Endothelial cell of umbilical vein (primary cell): ENCODE measurements at regions not wholly inside any gene's neighbourhood (a gene's known extent, or its start where the extent isn't known, plus 50 kb on each side); places are given as distances from the start of the nearest gene placed in this dataset.

ENCODE experiments used
- BruUV-seq: library from RNA; stranded (reverse); fragments of 400-500 nt; replicated peaks from 2 replicates; lab custom pipeline; 2021; lab: Mats Ljungman, UMichigan
- CTCF ChIA-PET: fragments of 300-600, 350-600 bp; sonication (Branson Sonifier 250); formaldehyde crosslinking; loops from one replicate; lab custom pipeline; 2021; ENCODE audit warnings: antibody characterized with exemption, inconsistent platforms; lab: Charles Lee
- POLR2A ChIA-PET: fragments of 300-600, 350-600 bp; sonication (Branson Sonifier 250); formaldehyde crosslinking; loops from one replicate; lab custom pipeline; 2021; ENCODE audit warnings: antibody characterized with exemption, inconsistent platforms; lab: Charles Lee
- DNase-seq: peaks from one replicate; pipeline ENCODE4 v3.0.0-alpha.2; 2011; ENCODE audit warnings: low read depth, low spot score
- FAIRE-seq: peaks from 2 replicates; lab custom pipeline; 2011; peaks lifted over from hg19 to GRCh38; lab: Jason Lieb, UNC
- H2AFZ ChIP-seq: 2 replicates; pipeline ENCODE4 v1.6.0; 2012; ENCODE audit warnings: low read depth, low read length, control low read depth, inconsistent platforms
- H3K27ac ChIP-seq: 2 replicates; pipeline ENCODE4 v1.5.1; 2011; ENCODE audit warnings: low read depth, mild to moderate bottlenecking, control low read depth, low read length, moderate library complexity; ENCODE audit not compliant: insufficient read depth
- H3K27me3 ChIP-seq, 2 experiments: 2 replicates each; pipeline versions ENCODE4 v1.6.0 to v1.6.1; 2011; ENCODE audit warnings: low read length in 2 of 2, mixed read lengths in 1 of 2; ENCODE audit not compliant: control insufficient read depth in 2 of 2, insufficient read depth in 2 of 2
- H3K36me3 ChIP-seq, 2 experiments: 2 replicates in 1 of 2; 3 replicates in 1 of 2; pipeline ENCODE4 v1.5.1; 2011; ENCODE audit warnings: low read length in 2 of 2, mild to moderate bottlenecking in 1 of 2, moderate library complexity in 1 of 2; ENCODE audit not compliant: control insufficient read depth in 2 of 2, insufficient read depth in 2 of 2; ENCODE audit errors: extremely low read depth in 1 of 2
- H3K4me1 ChIP-seq: 3 replicates; pipeline ENCODE4 v1.5.1; 2011; ENCODE audit warnings: mild to moderate bottlenecking, low read length; ENCODE audit not compliant: control insufficient read depth, insufficient read depth; ENCODE audit errors: extremely low read depth
- H3K4me2 ChIP-seq: 2 replicates; pipeline ENCODE4 v1.6.1; 2011; ENCODE audit warnings: low read length, control low read depth, mixed read lengths; ENCODE audit not compliant: insufficient read depth
- H3K4me3 ChIP-seq, 3 experiments: fragments of 200-600 bp in 1 of 3; sonication (generic), shearing (Covaris generic) in 1 of 3; replicated peaks in 1 of 3; 2 replicates each; pipeline ENCODE4 v1.5.1; 2011 to 2016; ENCODE audit warnings: control low read depth in 3 of 3, low read length in 3 of 3, mild to moderate bottlenecking in 2 of 3, inconsistent platforms in 1 of 3, low read depth in 1 of 3, moderate library complexity in 1 of 3; ENCODE audit not compliant: insufficient read depth in 1 of 3
- H3K79me2 ChIP-seq: 2 replicates; pipeline ENCODE4 v1.6.0; 2012; ENCODE audit warnings: low read length, inconsistent platforms; ENCODE audit not compliant: control insufficient read depth, insufficient read depth
- H3K9ac ChIP-seq: replicated peaks from 2 replicates; pipeline ENCODE3; 2011; ENCODE audit warnings: low read length, control low read depth; ENCODE audit not compliant: insufficient read depth; ENCODE audit errors: extremely low read depth
- H3K9me1 ChIP-seq: replicated peaks from 3 replicates; pipeline ENCODE4 v1.6.0; 2011; ENCODE audit warnings: mild to moderate bottlenecking, low read length; ENCODE audit not compliant: control insufficient read depth, insufficient read depth; ENCODE audit errors: extremely low read depth
- H3K9me3 ChIP-seq: replicated peaks from 2 replicates; pipeline ENCODE4 v1.5.1; 2012; ENCODE audit warnings: low read length, inconsistent platforms; ENCODE audit not compliant: control insufficient read depth, insufficient read depth
- H4K20me1 ChIP-seq: replicated peaks from 2 replicates; pipeline ENCODE3; 2011; ENCODE audit warnings: mild to moderate bottlenecking, low read length; ENCODE audit not compliant: control insufficient read depth, insufficient read depth; ENCODE audit errors: extremely low read depth
- CTCF ChIP-seq, 2 donors: IDR thresholded peaks; 1 replicate in 1 of 2; 2 replicates in 1 of 2; pipeline ENCODE4 v1.5.1; 2011; ENCODE audit warnings: low read length in 2 of 2, mild to moderate bottlenecking in 2 of 2, moderate library complexity in 2 of 2, control low read depth in 1 of 2, inconsistent platforms in 1 of 2, low read depth in 1 of 2; ENCODE audit not compliant: insufficient read depth in 1 of 2; ENCODE audit errors: extremely low read depth in 1 of 2
- EZH2 ChIP-seq: IDR thresholded peaks from 2 replicates; pipeline ENCODE4 v1.6.1; 2012; ENCODE audit warnings: borderline replicate concordance, low read depth, mild to moderate bottlenecking, moderate library complexity, low read length, inconsistent platforms; ENCODE audit not compliant: severe bottlenecking
- FOS ChIP-seq: IDR thresholded peaks from 2 replicates; pipeline ENCODE4 v1.6.1; 2011; ENCODE audit warnings: mild to moderate bottlenecking, low read length, moderate library complexity, borderline replicate concordance; ENCODE audit not compliant: insufficient read depth
- GATA2 ChIP-seq: IDR thresholded peaks from 2 replicates; pipeline ENCODE4 v1.7.0; 2011; ENCODE audit warnings: low read depth, mild to moderate bottlenecking, moderate library complexity, mixed read lengths, low read length; ENCODE audit not compliant: insufficient read length, insufficient read depth
- JUN ChIP-seq: IDR thresholded peaks from 2 replicates; pipeline ENCODE4 v1.6.1; 2011; ENCODE audit warnings: borderline replicate concordance, low read depth; ENCODE audit not compliant: insufficient read length, insufficient read depth
- MAX ChIP-seq: IDR thresholded peaks from 2 replicates; pipeline ENCODE4 v1.6.1; 2011; ENCODE audit not compliant: insufficient read depth, insufficient read length
- MYC ChIP-seq: IDR thresholded peaks from one replicate; pipeline ENCODE4 v1.6.1; 2011; ENCODE audit warnings: mild to moderate bottlenecking, low read depth, low read length
- POLR2A ChIP-seq: IDR thresholded peaks from 2 replicates; pipeline ENCODE4 v1.6.1; 2012; ENCODE audit warnings: low read depth, mild to moderate bottlenecking, control low read depth, low read length
- POLR2AphosphoS5 ChIP-seq: IDR thresholded peaks from 2 replicates; pipeline ENCODE4 v1.6.1; 2012; ENCODE audit warnings: low read depth, mild to moderate bottlenecking, control low read depth, low read length, moderate library complexity; ENCODE audit not compliant: insufficient read depth
- dilution Hi-C: fragments of 300-500 bp; cut with MboI; formaldehyde crosslinking; loops from one replicate; pipeline ENCODE4 v1.15.0; 2019; ENCODE audit warnings: low sequenced_read_pairs; ENCODE audit not compliant: extremely low pct_ligation_motif_present
- intact Hi-C: fragments of 100-400 bp; cut with micrococcal nuclease; formaldehyde crosslinking; loops from one replicate; pipeline ENCODE4 v1.10.0; 2022

GRCh38 chr10:64374346-64374745 is 853.1 kb downstream of the REEP3 start:
- no peaks in the 10 kb centered on the region for H3K9me3 ChIP-seq
- no peak overlapping the region for H3K27ac ChIP-seq
- no peaks in the 10 kb centered on the region for H3K27me3 ChIP-seq
- ChIA-PET CTCF (no interaction called here), POLR2A (no interaction called here)
- H3K9me1 ChIP-seq: no peaks in the 10 kb centered on the region
- H4K20me1 ChIP-seq: no peaks in the 10 kb centered on the region
- BruUV-seq: no TSS peak
- H2AFZ ChIP-seq: no peak overlapping the region
- no peak overlapping the region for H3K4me3 ChIP-seq
- no peak overlapping the region for H3K9ac ChIP-seq
- TF ChIP-seq POLR2A (no peak), FOS (no peak), POLR2AphosphoS5 (no peak), MAX (no peak), GATA2 (no peak), MYC (no peak), EZH2 (no peak), CTCF (IDR thresholded peaks at IDR 0.05; ENCODE audit: extremely low read depth in 1 of 2, insufficient read depth in 1 of 2, low read depth in 1 of 2, low read length in 2 of 2) (no peak), JUN (no peak)
- H3K4me2 ChIP-seq: no peak overlapping the region
- H3K36me3 ChIP-seq: no peaks in the 10 kb centered on the region
- intact Hi-C loops: no loop called here
- H3K79me2 ChIP-seq: no peaks in the 10 kb centered on the region
- FAIRE-seq: no peak
- H3K4me1 ChIP-seq: no peaks in the 10 kb centered on the region
- dilution Hi-C loops: no loop called here
- no peak for DNase-seq
